H9 (cell line): ENCODE measurements at regions not wholly inside any gene's neighbourhood (a gene's known extent, or its start where the extent isn't known, plus 50 kb on each side); places are given as distances from the start of the nearest gene placed in this dataset.

Experiments used
- DNase-seq: peaks from one replicate; pipeline ENCODE4 v3.0.0-alpha.2; 2017
- H2AFZ ChIP-seq: one replicate; pipeline ENCODE4 v1.6.1; 2013; ENCODE audit warnings: mild to moderate bottlenecking, low read length, control low read depth, moderate library complexity
- H2AK5ac ChIP-seq: 2 replicates; pipeline ENCODE4 v1.6.1; 2013; ENCODE audit warnings: low read length, control low read depth, mixed read lengths; ENCODE audit not compliant: insufficient read length
- H2BK120ac ChIP-seq: one replicate; pipeline ENCODE4 v1.6.1; 2013; ENCODE audit warnings: low read depth, mild to moderate bottlenecking, low read length, control low read depth, inconsistent platforms; ENCODE audit not compliant: poor library complexity, severe bottlenecking
- H2BK12ac ChIP-seq: 2 replicates; pipeline ENCODE4 v1.6.1; 2013; ENCODE audit warnings: low read length, control low read depth, mixed read lengths, low read depth; ENCODE audit not compliant: insufficient read length
- H2BK15ac ChIP-seq: 2 replicates; pipeline ENCODE4 v1.6.1; 2013; ENCODE audit warnings: low read depth, low read length, control low read depth
- H2BK20ac ChIP-seq: one replicate; pipeline ENCODE4 v1.6.1; 2013; ENCODE audit warnings: low read depth, mild to moderate bottlenecking, low read length, control low read depth, inconsistent platforms; ENCODE audit not compliant: poor library complexity, severe bottlenecking
- H2BK5ac ChIP-seq: 2 replicates; pipeline ENCODE4 v1.6.1; 2013; ENCODE audit warnings: low read length, control low read depth, mixed read lengths; ENCODE audit not compliant: insufficient read length
- H3K14ac ChIP-seq: 2 replicates; pipeline ENCODE4 v1.6.1; 2013; ENCODE audit warnings: low read length, control low read depth; ENCODE audit not compliant: insufficient read depth
- H3K18ac ChIP-seq: 2 replicates; pipeline ENCODE4 v1.6.1; 2013; ENCODE audit warnings: low read depth, mild to moderate bottlenecking, mixed read lengths, low read length, control low read depth; ENCODE audit not compliant: insufficient read length
- H3K23ac ChIP-seq: 2 replicates; pipeline ENCODE4 v1.6.1; 2013; ENCODE audit warnings: low read length, control low read depth, mixed read lengths, low read depth; ENCODE audit not compliant: insufficient read length
- H3K23me2 ChIP-seq: 2 replicates; pipeline ENCODE4 v1.6.1; 2013; ENCODE audit warnings: low read depth, mild to moderate bottlenecking, mixed read lengths, low read length, control low read depth; ENCODE audit not compliant: insufficient read length, poor library complexity, severe bottlenecking
- H3K27ac ChIP-seq: 2 replicates; pipeline ENCODE4 v1.5.1; 2013; ENCODE audit warnings: low read length, control low read depth, mixed read lengths, low read depth; ENCODE audit not compliant: insufficient read length
- H3K27me3 ChIP-seq: 2 replicates; pipeline ENCODE4 v1.6.1; 2013; ENCODE audit warnings: low read length, control low read depth, inconsistent platforms; ENCODE audit not compliant: insufficient read depth
- H3K4ac ChIP-seq: 2 replicates; pipeline ENCODE4 v1.6.1; 2013; ENCODE audit warnings: low read depth, mild to moderate bottlenecking, control low read depth, inconsistent platforms, low read length, moderate library complexity
- H3K4me1 ChIP-seq: 2 replicates; pipeline ENCODE4 v1.6.1; 2013; ENCODE audit warnings: low read length, control low read depth, inconsistent platforms; ENCODE audit not compliant: insufficient read depth
- H3K4me2 ChIP-seq: 2 replicates; pipeline ENCODE4 v1.6.1; 2013; ENCODE audit warnings: low read length, control low read depth, mixed read lengths; ENCODE audit not compliant: insufficient read length, insufficient read depth
- H3K56ac ChIP-seq: 2 replicates; pipeline ENCODE4 v1.6.1; 2013; ENCODE audit warnings: low read depth, mild to moderate bottlenecking, mixed read lengths, low read length, control low read depth; ENCODE audit not compliant: insufficient read length
- H3K79me1 ChIP-seq: 2 replicates; pipeline ENCODE4 v1.6.1; 2013; ENCODE audit warnings: low read depth, mild to moderate bottlenecking, moderate library complexity, low read length, control low read depth, inconsistent platforms; ENCODE audit not compliant: insufficient read depth, poor library complexity, severe bottlenecking
- H3K79me2 ChIP-seq: 2 replicates; pipeline ENCODE4 v1.6.1; 2013; ENCODE audit warnings: low read length, control low read depth, inconsistent platforms; ENCODE audit not compliant: insufficient read depth
- H3K9ac ChIP-seq: 2 replicates; pipeline ENCODE4 v1.6.1; 2013; ENCODE audit warnings: low read length, control low read depth, mixed read lengths; ENCODE audit not compliant: insufficient read length; ENCODE audit errors: extremely low read depth
- H3K9me3 ChIP-seq: one replicate; pipeline ENCODE4 v1.6.1; 2013; ENCODE audit warnings: low read depth, low read length, inconsistent platforms; ENCODE audit not compliant: control insufficient read depth
- H3T11ph ChIP-seq: one replicate; pipeline ENCODE4 v1.6.1; 2013; ENCODE audit warnings: mild to moderate bottlenecking, low read length, control low read depth, inconsistent platforms
- H4K20me1 ChIP-seq: one replicate; pipeline ENCODE4 v1.6.1; 2013; ENCODE audit not compliant: control insufficient read depth, insufficient read length, insufficient read depth
- H4K5ac ChIP-seq: 2 replicates; pipeline ENCODE4 v1.6.1; 2013; ENCODE audit warnings: low read depth, mild to moderate bottlenecking, mixed read lengths, low read length, control low read depth; ENCODE audit not compliant: insufficient read length
- H4K8ac ChIP-seq: replicated peaks from 2 replicates; pipeline ENCODE4 v1.6.1; 2013; ENCODE audit warnings: low read length, control low read depth, mixed read lengths, low read depth; ENCODE audit not compliant: insufficient read length
- H4K91ac ChIP-seq: 2 replicates; pipeline ENCODE4 v1.6.1; 2013; ENCODE audit warnings: low read depth, mild to moderate bottlenecking, moderate library complexity, mixed read lengths, low read length, control low read depth; ENCODE audit not compliant: insufficient read length
- H3K27ac Mint-ChIP-seq, 3 experiments: 2 replicates in 2 of 3; 3 replicates in 1 of 3; pipeline ENCODE4 v1.8.0; 2020 to 2021; ENCODE audit warnings: mixed read lengths in 3 of 3, mild to moderate bottlenecking in 1 of 3, moderate library complexity in 1 of 3
- H3K27me3 Mint-ChIP-seq: 2 replicates; pipeline ENCODE4 v1.8.0; 2021; ENCODE audit warnings: low read depth, mild to moderate bottlenecking, moderate library complexity, mixed read lengths
- H3K36me3 Mint-ChIP-seq, 3 experiments: 2 replicates in 2 of 3; 3 replicates in 1 of 3; pipeline ENCODE4 v1.8.0; 2020 to 2021; ENCODE audit warnings: low read depth in 3 of 3, mixed read lengths in 3 of 3; ENCODE audit not compliant: insufficient read depth in 1 of 3
- H3K4me1 Mint-ChIP-seq, 2 experiments: 2 replicates each; pipeline ENCODE4 v1.8.0; 2020; ENCODE audit warnings: mixed read lengths in 2 of 2
- H3K4me3 Mint-ChIP-seq, 2 experiments: 2 replicates in 1 of 2; 3 replicates in 1 of 2; pipeline ENCODE4 v1.8.0; 2020 to 2021; ENCODE audit warnings: mild to moderate bottlenecking in 2 of 2, mixed read lengths in 2 of 2, moderate library complexity in 1 of 2
- H3K9me3 Mint-ChIP-seq, 2 experiments: 2 replicates in 1 of 2; 3 replicates in 1 of 2; pipeline ENCODE4 v1.8.0; 2020; ENCODE audit warnings: mild to moderate bottlenecking in 2 of 2, mixed read lengths in 2 of 2, moderate library complexity in 1 of 2
- CTCF ChIP-seq: fragments of 200-600 bp; sonication (generic); conservative IDR thresholded peaks from 3 replicates; pipeline ENCODE4 v1.8.0; 2021; ENCODE audit warnings: antibody characterized with exemption, mild to moderate bottlenecking
- WGBS: extraction: QIAGEN DNeasy Blood & Tissue Kit; methylation state at CpG from one replicate; pipeline ENCODE4 v1.1.7; 2013; ENCODE audit warnings: missing lambda C conversion rate, low lambda C conversion rate, mixed read lengths; ENCODE audit not compliant: insufficient read length; ENCODE audit errors: extremely low coverage; 5-methylcytosine and 5-hydroxymethylcytosine counted together

- peaks cover 5% of the 10 kb centered on the region; the same call in 1 of the 2 replicates for H3K27me3 Mint-ChIP-seq
- no peak overlapping the region for H2BK12ac ChIP-seq
- no peak overlapping the region for H3K27ac Mint-ChIP-seq
These were observed 662.6 kb upstream of the MGMT start for GRCh38 chr10:128804411-128804810.

More at GRCh38 chr10:128804411-128804810, 662.6 kb upstream of the MGMT start:
- Mint-ChIP-seq H3K36me3 (no peaks in the 10 kb centered on the region), H3K4me1 (peaks cover 11 to 14% of the 10 kb centered on the region in 2 experiments), H3K4me3 (no peak overlapping the region), H3K9me3 (no peaks in the 10 kb centered on the region; a peak in 1 of 5 replicates)
- Histone ChIP-seq H3K4me2 (no peak overlapping the region), H3K79me2 (no peaks in the 10 kb centered on the region), H2AK5ac (no peak overlapping the region), H2AFZ (no peak overlapping the region), H3K4me1 (peaks cover 2% of the 10 kb centered on the region; the same call in 1 of the 2 replicates), H3K23me2 (no peaks in the 10 kb centered on the region), H4K8ac (no peak overlapping the region), H3K79me1 (no peaks in the 10 kb centered on the region), H3K27ac (no peak overlapping the region), H2BK120ac (no peak overlapping the region), H3K4ac (no peak overlapping the region), H4K5ac (no peak overlapping the region), H3K56ac (no peak overlapping the region), H3K27me3 (no peaks in the 10 kb centered on the region), H3K9me3 (no peaks in the 10 kb centered on the region), H3K14ac (no peak overlapping the region), H3T11ph (no peak overlapping the region), H4K20me1 (no peaks in the 10 kb centered on the region), H2BK5ac (no peak overlapping the region), H2BK20ac (no peak overlapping the region), H4K91ac (no peak overlapping the region), H3K18ac (no peak overlapping the region), H3K9ac (no peak overlapping the region), H3K23ac (no peak overlapping the region), H2BK15ac (no peak overlapping the region)
- WGBS, result no CpG with 5 or more reads among the region's 2 CpGs
- TF ChIP-seq CTCF, result no peak
- no peak for DNase-seq
